GM21786 (cell line): ENCODE measurements at regions not wholly inside any gene's neighbourhood (a gene's known extent, or its start where the extent isn't known, plus 50 kb on each side); places are given as distances from the start of the nearest gene placed in this dataset.
"Not testable (repeated sequence)": the region's sequence is repeated elsewhere in the genome, so short reads cannot be mapped to it uniquely, and the experiment has no call there.

Experiments
- ATAC-seq: cut with Tn5 transposase; IDR thresholded peaks from one replicate; pipeline ENCODE4 v1.9.1; 2021; ENCODE audit not compliant: unreplicated experiment

GRCh38 chr14:39562175-39562574, 129.9 kb upstream of the FBXO33 start:
- no peak for ATAC-seq

- no peak for ATAC-seq
These were observed 126.3 kb upstream of the FBXO33 start for GRCh38 chr14:39558525-39558924.

GRCh38 chr14:39555749-39556148, 123.5 kb upstream of the FBXO33 start:
- no peak for ATAC-seq

- no peak for ATAC-seq
These were observed 122.3 kb upstream of the FBXO33 start for GRCh38 chr14:39554576-39554975.

- ATAC-seq, result no peak
These were observed 116.1 kb upstream of the FBXO33 start for GRCh38 chr14:39548358-39548757.

GRCh38 chr14:39547845-39548244, 115.6 kb upstream of the FBXO33 start:
- no peak for ATAC-seq

- ATAC-seq, result no peak
These were observed 73.6 kb upstream of the FBXO33 start for GRCh38 chr14:39505812-39506211.

GRCh38 chr14:39500253-39500652, 68.0 kb upstream of the FBXO33 start:
- no peak for ATAC-seq

- no peak for ATAC-seq
These were observed 67.3 kb upstream of the FBXO33 start for GRCh38 chr14:39499514-39499913.

- not testable (repeated sequence) for ATAC-seq
These were observed 65.4 kb upstream of the FBXO33 start for GRCh38 chr14:39497677-39498076.

GRCh38 chr14:39492267-39492666, 60.0 kb upstream of the FBXO33 start:
- ATAC-seq, result no peak

- no peak for ATAC-seq
These were observed 58.9 kb upstream of the FBXO33 start for GRCh38 chr14:39491134-39491571.

- no peak for ATAC-seq
These were observed 56.4 kb upstream of the FBXO33 start for GRCh38 chr14:39488600-39488999.

GRCh38 chr14:39483682-39484081, 51.4 kb upstream of the FBXO33 start:
- no peak for ATAC-seq
